ENCODE measurements at regions not wholly inside any gene's neighbourhood (a gene's known extent, or its start where the extent isn't known, plus 50 kb on each side); places are given as distances from the start of the nearest gene placed in this dataset.
A peak's percentile ranks its signal among the peaks of the same experiment; 100 is the strongest.

DNA sequence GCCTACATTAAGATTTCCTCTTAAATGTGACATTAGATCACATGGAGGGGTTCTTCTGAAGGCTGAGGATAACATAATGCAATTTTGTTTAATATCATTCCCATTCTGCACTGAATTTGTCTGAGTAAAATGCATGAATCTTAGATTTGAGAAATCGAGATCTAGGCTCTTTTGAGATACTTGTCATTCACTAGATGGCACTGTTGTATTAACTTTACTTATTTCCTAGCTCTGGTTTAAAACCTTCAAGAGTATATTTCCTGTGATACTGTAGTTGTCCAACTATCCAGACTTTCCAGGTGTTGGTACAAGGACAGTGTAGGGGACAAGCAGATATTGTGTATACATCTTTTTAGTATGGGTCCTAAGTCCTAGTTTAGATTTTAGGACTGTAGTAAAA, 91.7 kb upstream of the SEL1L start:
- CTCF ChIA-PET (ENCODE audit: unreplicated experiment), result no interaction called here

GRCh38 chr14:81632157-81632556, 98.5 kb upstream of the SEL1L start:
- Histone ChIP-seq H3K36me3 (ENCODE audit: insufficient read depth, low read length) (no peaks in the 10 kb centered on the region), H3K4me1 (ENCODE audit: insufficient read depth, low read length, poor library complexity, severe bottlenecking) (no peaks in the 10 kb centered on the region), H3K4me3 (ENCODE audit: low read depth, low read length, poor library complexity, severe bottlenecking) (no peak overlapping the region), H4K20me1 (ENCODE audit: insufficient read depth, low read length) (no peaks in the 10 kb centered on the region), H2AFZ (ENCODE audit: low read length) (no peak overlapping the region), H3K9me3 (ENCODE audit: low read length) (no peaks in the 10 kb centered on the region), H3K9me2 (ENCODE audit: insufficient read depth, low read length) (no peaks in the 10 kb centered on the region), H3K79me2 (ENCODE audit: insufficient read depth, low read depth, low read length) (no peaks in the 10 kb centered on the region), H3K4me2 (ENCODE audit: low read length) (no peak overlapping the region), H3K27ac (ENCODE audit: low read depth, low read length, poor library complexity, severe bottlenecking) (no peak overlapping the region)
- DNase-seq (ENCODE audit: low spot score), result no peak
- no peak for TF ChIP-seq EZH2phosphoT487 (IDR thresholded peaks at IDR 0.05; ENCODE audit: borderline replicate concordance, low read depth, low read length)
- no peak for TF ChIP-seq CTCF (conservative IDR thresholded peaks at IDR 0.05; ENCODE audit: low read length)
- ChIA-PET POLR2A (interaction anchor here (0.7 kb wide), 1 partner anchor 39 kb away, joined by 4 read pairs; no protein-coding TSS in a partner anchor), CTCF (ENCODE audit: unreplicated experiment) (no interaction called here)
- intact Hi-C loops (cut with micrococcal nuclease; ENCODE audit: unreplicated experiment), result no loop called here
- no TSS peak for BruUV-seq (replicated peaks)

More for the DNA sequence above, 91.7 kb upstream of the SEL1L start:
- Histone ChIP-seq H2AFZ (ENCODE audit: low read length) (peak overlapping the region; percentile 32; the same call in 1 of the 2 replicates), H3K79me2 (ENCODE audit: insufficient read depth, low read depth, low read length) (no peaks in the 10 kb centered on the region), H3K9me3 (ENCODE audit: low read length) (no peaks in the 10 kb centered on the region), H3K36me3 (ENCODE audit: insufficient read depth, low read length) (no peaks in the 10 kb centered on the region), H3K4me2 (ENCODE audit: low read length) (no peak overlapping the region), H3K4me3 (ENCODE audit: low read depth, low read length, poor library complexity, severe bottlenecking) (no peak overlapping the region), H3K4me1 (ENCODE audit: insufficient read depth, low read length, poor library complexity, severe bottlenecking) (peaks cover 9% of the 10 kb centered on the region), H3K9me2 (ENCODE audit: insufficient read depth, low read length) (no peaks in the 10 kb centered on the region), H3K27ac (ENCODE audit: low read depth, low read length, poor library complexity, severe bottlenecking) (no peak overlapping the region), H4K20me1 (ENCODE audit: insufficient read depth, low read length) (no peaks in the 10 kb centered on the region)
- BruUV-seq (replicated peaks), result no TSS peak
- DNase-seq (ENCODE audit: low spot score), result peak; percentile 65
- intact Hi-C loops (cut with micrococcal nuclease; ENCODE audit: unreplicated experiment), result loop anchor here (10.0 kb wide), 1 partner anchor 369 kb away; no protein-coding TSS in a partner anchor
- TF ChIP-seq EZH2phosphoT487 (IDR thresholded peaks at IDR 0.05; ENCODE audit: borderline replicate concordance, low read depth, low read length) (no peak), CTCF (conservative IDR thresholded peaks at IDR 0.05; ENCODE audit: low read length) (peak; percentile 85)
- POLR2A ChIA-PET, result interaction anchor here (1.1 kb wide), 1 partner anchor 22 kb away, joined by 3 read pairs; no protein-coding TSS in a partner anchor

DNA sequence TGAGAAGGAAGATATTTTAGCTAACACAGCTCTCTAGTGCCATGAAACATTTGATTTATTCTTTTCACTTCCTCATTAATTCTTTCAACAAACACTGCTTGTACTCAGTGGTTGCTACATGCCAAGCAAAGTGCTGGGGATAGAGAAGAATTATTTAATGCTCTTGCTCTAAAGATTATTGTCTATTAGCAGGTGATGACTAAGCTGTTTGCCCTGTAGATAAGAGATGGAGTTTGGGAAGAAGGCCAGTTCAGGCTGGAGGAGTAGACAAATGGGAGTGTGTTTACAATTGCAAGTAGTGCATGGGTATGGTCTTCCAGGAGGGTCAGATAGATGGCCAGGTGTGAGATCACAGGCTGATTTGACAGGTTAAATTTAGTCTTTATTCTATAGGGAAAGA, 99.8 kb upstream of the SEL1L start:
- no TSS peak for BruUV-seq (replicated peaks)
- intact Hi-C loops (cut with micrococcal nuclease; ENCODE audit: unreplicated experiment), result no loop called here
- H3K4me1 ChIP-seq (ENCODE audit: insufficient read depth, low read length, poor library complexity, severe bottlenecking), result no peaks in the 10 kb centered on the region
- TF ChIP-seq EZH2phosphoT487 (IDR thresholded peaks at IDR 0.05; ENCODE audit: borderline replicate concordance, low read depth, low read length) (no peak), CTCF (conservative IDR thresholded peaks at IDR 0.05; ENCODE audit: low read length) (no peak)
- no peak for DNase-seq (ENCODE audit: low spot score)
- H3K27ac ChIP-seq (ENCODE audit: low read depth, low read length, poor library complexity, severe bottlenecking), result no peak overlapping the region
- no peaks in the 10 kb centered on the region for H4K20me1 ChIP-seq (ENCODE audit: insufficient read depth, low read length)
- ChIA-PET POLR2A (no interaction called here), CTCF (ENCODE audit: unreplicated experiment) (no interaction called here)
- no peaks in the 10 kb centered on the region for H3K9me3 ChIP-seq (ENCODE audit: low read length)
- H3K4me2 ChIP-seq (ENCODE audit: low read length), result no peak overlapping the region
- H3K9me2 ChIP-seq (ENCODE audit: insufficient read depth, low read length), result no peaks in the 10 kb centered on the region
- H2AFZ ChIP-seq (ENCODE audit: low read length), result no peak overlapping the region
- no peaks in the 10 kb centered on the region for H3K79me2 ChIP-seq (ENCODE audit: insufficient read depth, low read depth, low read length)
- H3K36me3 ChIP-seq (ENCODE audit: insufficient read depth, low read length), result no peaks in the 10 kb centered on the region
- no peak overlapping the region for H3K4me3 ChIP-seq (ENCODE audit: low read depth, low read length, poor library complexity, severe bottlenecking)

Data from OCI-LY7 (cell line).